BJ (cell line): ENCODE measurements at regions not wholly inside any gene's neighbourhood (a gene's known extent, or its start where the extent isn't known, plus 50 kb on each side); places are given as distances from the start of the nearest gene placed in this dataset.

ENCODE experiments used
- CTCF ChIA-PET: fragments of 350-600 bp; formaldehyde crosslinking; extraction: SDS; loops from one replicate; lab custom pipeline; 2021; ENCODE audit warnings: antibody characterized with exemption, inconsistent platforms; lab: Yijun Ruan, JAX
- POLR2A ChIA-PET: fragments of 300-600 bp; sonication (Branson Sonifier 250); formaldehyde crosslinking; extraction: SDS; loops from one replicate; lab custom pipeline; 2021; ENCODE audit warnings: antibody characterized with exemption; lab: Charles Lee
- DNase-seq: peaks from one replicate; pipeline ENCODE4 v3.0.0-alpha.2; 2011; ENCODE audit warnings: low read depth
- H3K27me3 ChIP-seq: 2 replicates; pipeline ENCODE4 v1.6.0; 2011; ENCODE audit warnings: low read length; ENCODE audit not compliant: control insufficient read depth, insufficient read depth
- H3K36me3 ChIP-seq: 2 replicates; pipeline ENCODE4 v1.5.1; 2011; ENCODE audit warnings: low read length; ENCODE audit not compliant: control insufficient read depth, insufficient read depth
- H3K4me3 ChIP-seq: 2 replicates; pipeline ENCODE4 v1.5.1; 2011; ENCODE audit warnings: low read depth, mild to moderate bottlenecking, control low read depth, low read length
- CTCF ChIP-seq: IDR thresholded peaks from 2 replicates; pipeline ENCODE4 v1.5.1; 2011; ENCODE audit warnings: low read depth, mild to moderate bottlenecking, control low read depth, inconsistent platforms, low read length, moderate library complexity; ENCODE audit not compliant: insufficient read depth

GRCh38 chr5:159507055-159507454 is 176.8 kb upstream of the IL12B start:
- H3K36me3 ChIP-seq: no peaks in the 10 kb centered on the region
- no peak overlapping the region for H3K4me3 ChIP-seq
- POLR2A ChIA-PET: no interaction called here
- TF ChIP-seq CTCF: no peak
- no peaks in the 10 kb centered on the region for H3K27me3 ChIP-seq
- CTCF ChIA-PET: interaction anchor here (0.7 to 1.4 kb wide), 5 partner anchors 24 to 407 kb away, joined by 3 to 5 read pairs (median 3); no protein-coding TSS in a partner anchor
- no peak for DNase-seq

GRCh38 chr5:159507661-159508060 is 177.4 kb upstream of the IL12B start:
- Histone ChIP-seq H3K36me3 (no peaks in the 10 kb centered on the region), H3K27me3 (no peaks in the 10 kb centered on the region), H3K4me3 (no peak overlapping the region)
- ChIA-PET CTCF (interaction anchor here (1.2 to 1.4 kb wide), 2 partner anchors 63 to 406 kb away, joined by 3 to 5 read pairs; no protein-coding TSS in a partner anchor), POLR2A (no interaction called here)
- no peak for DNase-seq
- TF ChIP-seq CTCF: no peak

GRCh38 chr5:159508344-159508743 is 178.1 kb upstream of the IL12B start:
- ChIA-PET CTCF (interaction anchor here (0.6 kb wide), 2 partner anchors 31 to 214 kb away, joined by 3 read pairs; no protein-coding TSS in a partner anchor), POLR2A (no interaction called here)
- Histone ChIP-seq H3K27me3 (no peaks in the 10 kb centered on the region), H3K4me3 (no peak overlapping the region), H3K36me3 (no peaks in the 10 kb centered on the region)
- no peak for DNase-seq
- TF ChIP-seq CTCF: no peak

- no peak overlapping the region for H3K4me3 ChIP-seq
- ChIA-PET CTCF (interaction anchor here (0.6 to 1.0 kb wide), 4 partner anchors 10 to 405 kb away, joined by 3 read pairs; no protein-coding TSS in a partner anchor), POLR2A (no interaction called here)
- no peak for TF ChIP-seq CTCF
- no peaks in the 10 kb centered on the region for H3K36me3 ChIP-seq
- no peaks in the 10 kb centered on the region for H3K27me3 ChIP-seq
- no peak for DNase-seq
These were observed 178.8 kb upstream of the IL12B start for GRCh38 chr5:159509002-159509660.

- DNase-seq: peak; percentile 75
- POLR2A ChIA-PET: no interaction called here
- H3K4me3 ChIP-seq: no peak overlapping the region
- TF ChIP-seq CTCF: peak; percentile 43
- CTCF ChIA-PET: interaction anchor here (1.0 kb wide), 1 partner anchor 404 kb away, joined by 3 read pairs; no protein-coding TSS in a partner anchor
- H3K36me3 ChIP-seq: no peaks in the 10 kb centered on the region
- no peaks in the 10 kb centered on the region for H3K27me3 ChIP-seq
These were observed 180.0 kb upstream of the IL12B start for GRCh38 chr5:159510282-159510681.
